K562 (cell line): ENCODE measurements at regions not wholly inside any gene's neighbourhood (a gene's known extent, or its start where the extent isn't known, plus 50 kb on each side); places are given as distances from the start of the nearest gene placed in this dataset.

Experiments
- ATAC-seq: fragments of 200-7000 bp; cut with Tn5 transposase; 3 replicates; pipeline ENCODE4 v1.9.1; 2020; ENCODE audit warnings: moderate library complexity
- BruUV-seq: library from RNA; stranded (reverse); fragments of 400-500 nt; replicated peaks from 2 replicates; lab custom pipeline; 2021; lab: Mats Ljungman, UMichigan
- CTCF ChIA-PET: fragments of 300-600 bp; formaldehyde crosslinking; extraction: SDS; loops from one replicate; lab custom pipeline; 2021; ENCODE audit warnings: low intra/inter-chr PET ratio; lab: Yijun Ruan, JAX
- POLR2A ChIA-PET: fragments of 300-600, 350-650 bp; sonication (Branson Sonifier 250); formaldehyde crosslinking; extraction: SDS; loops from one replicate; lab custom pipeline; 2021; ENCODE audit warnings: antibody characterized with exemption, inconsistent platforms; lab: Yijun Ruan, JAX
- DNase-seq, 4 experiments: peaks; one replicate each; pipeline versions ENCODE4 v3.0.0 to v3.0.0-alpha.2; 2011 to 2018; ENCODE audit warnings: low spot score in 3 of 4, mixed read lengths in 3 of 4; ENCODE audit errors: extremely low read depth in 1 of 4
- FAIRE-seq: peaks from 2 replicates; lab custom pipeline; 2011; peaks lifted over from hg19 to GRCh38; lab: Jason Lieb, UNC
- H2AFZ ChIP-seq: 2 replicates; pipeline ENCODE4 v1.6.0; 2011; ENCODE audit warnings: low read depth, low read length, control low read depth, inconsistent platforms
- H3K27ac ChIP-seq: fragments of 200-600 bp; 3 replicates; pipeline ENCODE4 v1.8.0; 2011; ENCODE audit warnings: low read depth, mild to moderate bottlenecking, control low read depth, inconsistent platforms, low read length, moderate library complexity, mixed read lengths; ENCODE audit errors: extremely low read depth
- H3K27me3 ChIP-seq, 2 experiments: fragments of 300-600 bp in 1 of 2; 2 replicates in 1 of 2; 3 replicates in 1 of 2; pipeline versions ENCODE4 v1.6.0 to v1.8.0; 2011; ENCODE audit warnings: inconsistent platforms in 2 of 2, low read length in 2 of 2, mild to moderate bottlenecking in 1 of 2, mixed read lengths in 1 of 2, moderate library complexity in 1 of 2; ENCODE audit not compliant: control insufficient read depth in 2 of 2, insufficient read depth in 2 of 2
- H3K36me3 ChIP-seq: fragments of 300-600 bp; 3 replicates; pipeline ENCODE4 v1.8.0; 2011; ENCODE audit warnings: mild to moderate bottlenecking, low read length, inconsistent platforms; ENCODE audit not compliant: control insufficient read depth, insufficient read depth
- H3K4me1 ChIP-seq, 2 experiments: fragments of 200-600 bp in 1 of 2; replicated peaks in 1 of 2; 2 replicates in 1 of 2; 3 replicates in 1 of 2; pipeline versions ENCODE4 v1.5.1 to v1.8.0; 2011; ENCODE audit warnings: inconsistent platforms in 2 of 2, low read length in 2 of 2, mild to moderate bottlenecking in 1 of 2, mixed read lengths in 1 of 2, moderate library complexity in 1 of 2; ENCODE audit not compliant: control insufficient read depth in 2 of 2, insufficient read depth in 2 of 2
- H3K4me2 ChIP-seq: 2 replicates; pipeline ENCODE4 v1.6.1; 2011; ENCODE audit warnings: low read length, control low read depth, inconsistent platforms, mixed read lengths; ENCODE audit not compliant: insufficient read depth
- H3K4me3 ChIP-seq: fragments of 200-600 bp; sonication (generic), shearing (Covaris generic); 2 replicates; pipeline ENCODE4 v1.5.1; 2016; ENCODE audit warnings: control low read depth, inconsistent platforms
- H3K79me2 ChIP-seq: fragments of 200-600 bp; 3 replicates; pipeline ENCODE4 v1.8.0; 2011; ENCODE audit warnings: low read length, inconsistent platforms; ENCODE audit not compliant: control insufficient read depth, insufficient read depth
- H3K9ac ChIP-seq, 2 experiments: 2 replicates each; pipeline versions ENCODE4 v1.6.0 to v1.6.1; 2011; ENCODE audit warnings: low read depth in 2 of 2, low read length in 2 of 2, control low read depth in 1 of 2, inconsistent platforms in 1 of 2, mild to moderate bottlenecking in 1 of 2, mixed read lengths in 1 of 2; ENCODE audit not compliant: insufficient read depth in 1 of 2
- H3K9me1 ChIP-seq: one replicate; pipeline ENCODE4 v1.6.0; 2011; ENCODE audit warnings: inconsistent platforms, mild to moderate bottlenecking, low read length, moderate library complexity; ENCODE audit not compliant: control insufficient read depth, insufficient read depth
- H3K9me3 ChIP-seq: replicated peaks from 2 replicates; pipeline ENCODE4 v1.5.1; 2011; ENCODE audit warnings: low read depth, low read length, inconsistent platforms; ENCODE audit not compliant: control insufficient read depth, insufficient read depth
- H4K20me1 ChIP-seq: replicated peaks from 2 replicates; pipeline ENCODE4 v1.6.1; 2011; ENCODE audit warnings: low read length, inconsistent platforms, mixed read lengths; ENCODE audit not compliant: control insufficient read depth, insufficient read depth
- ETV6 ChIP-seq, 3 experiments: fragments of 150-350 bp in 1 of 3; sonication (generic) in 1 of 3; formaldehyde crosslinking in 1 of 3; IDR thresholded peaks; 2 replicates each; pipeline versions ENCODE4 v1.6.1 to v1.8.0; 2014 to 2022; ENCODE audit warnings: borderline replicate concordance in 2 of 3, low read depth in 2 of 3, antibody characterized with exemption in 1 of 3, low read length in 1 of 3, mild to moderate bottlenecking in 1 of 3, missing genetic modification reagents in 1 of 3
- FOXP1 ChIP-seq: sonication (generic); formaldehyde crosslinking; IDR thresholded peaks from 2 replicates; pipeline ENCODE4 v1.8.0; 2022; ENCODE audit warnings: mild to moderate bottlenecking, missing genetic modification reagents
- RNF2 ChIP-seq: sonication (generic); IDR thresholded peaks from 2 replicates; pipeline ENCODE4 v1.6.1; 2016
- SIN3B ChIP-seq: fragments of 450-650 bp; IDR thresholded peaks from 2 replicates; pipeline ENCODE4 v1.6.1; 2017; ENCODE audit warnings: low read depth, mild to moderate bottlenecking, moderate library complexity
- ZNF134 ChIP-seq: fragments of 250-450 bp; sonication (Bioruptor Pico); conservative IDR thresholded peaks from 2 replicates; pipeline ENCODE4 v1.4.0; 2020
- ZNF224 ChIP-seq: sonication (generic); formaldehyde crosslinking; IDR thresholded peaks from 2 replicates; pipeline ENCODE4 v1.8.0; 2022; ENCODE audit warnings: mild to moderate bottlenecking, missing genetic modification reagents
- WGBS: fragments of 100-300 bp; shearing (Covaris generic); methylation state at CpG from one replicate; pipeline ENCODE4 v1.1.6; 2016; ENCODE audit warnings: low coverage, mixed read lengths; ENCODE audit not compliant: insufficient coverage; ENCODE audit errors: missing lambda C conversion rate; 5-methylcytosine and 5-hydroxymethylcytosine counted together
- in situ Hi-C: fragments of 300-500 bp; cut with MboI; formaldehyde crosslinking; loops from 4 replicates; pipeline ENCODE4 v1.15.0; 2018; ENCODE audit warnings: inconsistent platforms, mixed read lengths
- intact Hi-C: fragments of 100-400 bp; cut with micrococcal nuclease; formaldehyde crosslinking; loops from 2 replicates; pipeline ENCODE4 v1.14.2; 2022
- TF ChIP-seq, protein P1 (sequence below): fragments of 250-450 bp; sonication (Bioruptor Pico); IDR thresholded peaks from 2 replicates; pipeline ENCODE4 v1.5.0; 2020; ENCODE audit warnings: mild to moderate bottlenecking

GRCh38 chr4:31702326-31702725, 982.2 kb downstream of the PCDH7 start:
- Histone ChIP-seq H4K20me1 (no peaks in the 10 kb centered on the region), H2AFZ (no peak overlapping the region), H3K4me2 (no peak overlapping the region), H3K4me1 (no peaks in the 10 kb centered on the region), H3K79me2 (no peaks in the 10 kb centered on the region), H3K27me3 (no peaks in the 10 kb centered on the region), H3K27ac (no peak overlapping the region), H3K4me3 (no peak overlapping the region), H3K36me3 (no peaks in the 10 kb centered on the region), H3K9ac (no peak overlapping the region), H3K9me3 (no peaks in the 10 kb centered on the region), H3K9me1 (no peaks in the 10 kb centered on the region)
- ATAC-seq, result no peak
- intact Hi-C loops (no loop called here), in situ Hi-C loops (no loop called here)
- DNase-seq, result no peak
- no peak for TF ChIP-seq ZNF134 (CRISPR knock-in tag)
- no peak for TF ChIP-seq SIN3B
- TF ChIP-seq ETV6 (IDR thresholded peaks at IDR 0.05; ENCODE audit: borderline replicate concordance in 1 of 2, low read depth in 2 of 2, low read length in 1 of 2), result no peak
- TF ChIP-seq ETV6 (CRISPR knock-in tag; IDR thresholded peaks at IDR 0.05; ENCODE audit: borderline replicate concordance), result no peak
- TF ChIP-seq FOXP1 (CRISPR knock-in tag), result no peak
- TF ChIP-seq ZNF224 (CRISPR knock-in tag), result no peak
- TF ChIP-seq, protein P1, sequence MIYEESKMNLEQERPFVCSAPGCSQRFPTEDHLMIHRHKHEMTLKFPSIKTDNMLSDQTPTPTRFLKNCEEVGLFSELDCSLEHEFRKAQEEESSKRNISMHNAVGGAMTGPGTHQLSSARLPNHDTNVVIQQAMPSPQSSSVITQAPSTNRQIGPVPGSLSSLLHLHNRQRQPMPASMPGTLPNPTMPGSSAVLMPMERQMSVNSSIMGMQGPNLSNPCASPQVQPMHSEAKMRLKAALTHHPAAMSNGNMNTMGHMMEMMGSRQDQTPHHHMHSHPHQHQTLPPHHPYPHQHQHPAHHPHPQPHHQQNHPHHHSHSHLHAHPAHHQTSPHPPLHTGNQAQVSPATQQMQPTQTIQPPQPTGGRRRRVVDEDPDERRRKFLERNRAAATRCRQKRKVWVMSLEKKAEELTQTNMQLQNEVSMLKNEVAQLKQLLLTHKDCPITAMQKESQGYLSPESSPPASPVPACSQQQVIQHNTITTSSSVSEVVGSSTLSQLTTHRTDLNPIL (CRISPR knock-in tag), result no peak
- no peak for TF ChIP-seq RNF2
- BruUV-seq, result no TSS peak
- WGBS, result 0% methylated on average over 2 of the region's 2 CpGs
- no peak for FAIRE-seq
- ChIA-PET CTCF (no interaction called here), POLR2A (no interaction called here)
